Liver (tissue), 8 donors: ENCODE measurements at regions not wholly inside any gene's neighbourhood (a gene's known extent, or its start where the extent isn't known, plus 50 kb on each side); places are given as distances from the start of the nearest gene placed in this dataset.

Source experiments
- DNase-seq: peaks from one replicate; pipeline ENCODE4 v3.0.0-alpha.2; 2017; ENCODE audit warnings: low spot score
- H3K27ac ChIP-seq, 2 donors: one replicate each; pipeline ENCODE4 v1.7.0; 2013; ENCODE audit warnings: inconsistent platforms in 2 of 2, low read length in 2 of 2, control low read depth in 1 of 2, low read depth in 1 of 2, mild to moderate bottlenecking in 1 of 2
- H3K27me3 ChIP-seq, 4 donors: one replicate each; pipeline versions ENCODE4 v1.6.1 to v1.7.0; 2013; ENCODE audit warnings: low read length in 3 of 4, inconsistent platforms in 1 of 4, mild to moderate bottlenecking in 1 of 4, moderate library complexity in 1 of 4; ENCODE audit not compliant: control insufficient read depth in 4 of 4, insufficient read depth in 4 of 4
- H3K36me3 ChIP-seq, 4 donors: one replicate each; pipeline versions ENCODE4 v1.6.1 to v1.7.0; 2013; ENCODE audit warnings: low read length in 3 of 4, mild to moderate bottlenecking in 3 of 4, low read depth in 1 of 4, moderate library complexity in 1 of 4; ENCODE audit not compliant: control insufficient read depth in 4 of 4, insufficient read depth in 3 of 4
- H3K4me1 ChIP-seq, 4 donors: one replicate each; pipeline versions ENCODE4 v1.6.1 to v1.7.0; 2013; ENCODE audit warnings: low read length in 3 of 4, mild to moderate bottlenecking in 3 of 4, moderate library complexity in 1 of 4; ENCODE audit not compliant: control insufficient read depth in 4 of 4, insufficient read depth in 4 of 4
- H3K4me3 ChIP-seq, 3 donors: one replicate each; pipeline versions ENCODE4 v1.6.1 to v1.7.0; 2013; ENCODE audit warnings: low read length in 3 of 3, control low read depth in 1 of 3, low read depth in 1 of 3, mild to moderate bottlenecking in 1 of 3
- H3K9ac ChIP-seq, 2 donors: one replicate each; pipeline ENCODE4 v1.7.0; 2013; ENCODE audit warnings: low read length in 2 of 2, mild to moderate bottlenecking in 2 of 2, moderate library complexity in 2 of 2, control low read depth in 1 of 2, low read depth in 1 of 2
- H3K9me3 ChIP-seq, 4 donors: one replicate each; pipeline versions ENCODE4 v1.6.1 to v1.7.0; 2013; ENCODE audit warnings: low read length in 3 of 4; ENCODE audit not compliant: control insufficient read depth in 4 of 4
- CTCF ChIP-seq: fragments of 150-350 bp; IDR thresholded peaks from 2 replicates; pipeline ENCODE4 v1.5.1; 2017; ENCODE audit warnings: improper control_type of control experiment, low read depth, low read length; ENCODE audit not compliant: missing input control
- EGR1 ChIP-seq, 2 donors: IDR thresholded peaks; 2 replicates each; pipeline ENCODE4 v1.6.1; 2016 to 2018; ENCODE audit warnings: antibody characterized with exemption in 2 of 2, low read depth in 2 of 2
- FOXA1 ChIP-seq: IDR thresholded peaks from 2 replicates; pipeline ENCODE4 v1.6.1; 2016; ENCODE audit warnings: antibody characterized with exemption
- GABPA ChIP-seq, 2 donors: IDR thresholded peaks in 1 of 2; conservative IDR thresholded peaks in 1 of 2; 2 replicates each; pipeline ENCODE4 v1.6.1; 2016; ENCODE audit warnings: antibody characterized with exemption in 2 of 2, mild to moderate bottlenecking in 1 of 2, moderate library complexity in 1 of 2
- HNF4G ChIP-seq: IDR thresholded peaks from 2 replicates; pipeline ENCODE4 v1.6.1; 2016; ENCODE audit warnings: antibody characterized with exemption
- MAX ChIP-seq: IDR thresholded peaks from 2 replicates; pipeline ENCODE4 v1.6.1; 2016; ENCODE audit warnings: antibody characterized with exemption
- NR2F2 ChIP-seq: IDR thresholded peaks from 2 replicates; pipeline ENCODE4 v1.6.1; 2016; ENCODE audit warnings: antibody characterized with exemption
- RAD21 ChIP-seq, 2 donors: IDR thresholded peaks; 2 replicates each; pipeline ENCODE4 v1.6.1; 2016; ENCODE audit warnings: antibody characterized with exemption in 2 of 2, mild to moderate bottlenecking in 2 of 2
- RXRA ChIP-seq, 2 donors: IDR thresholded peaks; 2 replicates each; pipeline ENCODE4 v1.6.1; 2017 to 2018; ENCODE audit warnings: antibody characterized with exemption in 2 of 2, mild to moderate bottlenecking in 1 of 2
- SP1 ChIP-seq: IDR thresholded peaks from 2 replicates; pipeline ENCODE4 v1.6.1; 2018; ENCODE audit warnings: antibody characterized with exemption, mild to moderate bottlenecking
- TAF1 ChIP-seq: conservative IDR thresholded peaks from 2 replicates; pipeline ENCODE4 v1.6.1; 2016; ENCODE audit warnings: antibody characterized with exemption, mild to moderate bottlenecking
- YY1 ChIP-seq: IDR thresholded peaks from 2 replicates; pipeline ENCODE4 v1.6.1; 2016; ENCODE audit warnings: antibody characterized with exemption, mild to moderate bottlenecking
- ZBTB33 ChIP-seq: IDR thresholded peaks from 2 replicates; pipeline ENCODE4 v1.6.1; 2016; ENCODE audit warnings: antibody characterized with exemption
- WGBS: extraction: QIAGEN DNeasy Blood & Tissue Kit; methylation state at CpG from one replicate; pipeline ENCODE4 v1.1.7; 2013; 5-methylcytosine and 5-hydroxymethylcytosine counted together
- TF ChIP-seq, protein P1 (sequence below): IDR thresholded peaks from 2 replicates; pipeline ENCODE4 v1.6.1; 2016; ENCODE audit warnings: antibody characterized with exemption, mild to moderate bottlenecking
- donor health status: healthy.
- donor health status: healthy.
- donor health status: healthy.
- donor health status: healthy.
- donor health status: healthy.

- Histone ChIP-seq H3K9ac (no peak overlapping the region), H3K27me3 (no peaks in the 10 kb centered on the region), H3K4me3 (no peak overlapping the region), H3K9me3 (no peaks in the 10 kb centered on the region), H3K36me3 (no peaks in the 10 kb centered on the region), H3K4me1 (peaks cover 0 to 13% (median 8%) of the 10 kb centered on the region in 4 donors), H3K27ac (no peak overlapping the region)
- WGBS, result 26% methylated on average over 3 of the region's 3 CpGs
- DNase-seq, result no peak
- no peak for TF ChIP-seq CTCF
- no peak for TF ChIP-seq ZBTB33
- no peak for TF ChIP-seq MAX
- TF ChIP-seq SP1, result no peak
- TF ChIP-seq, protein P1, sequence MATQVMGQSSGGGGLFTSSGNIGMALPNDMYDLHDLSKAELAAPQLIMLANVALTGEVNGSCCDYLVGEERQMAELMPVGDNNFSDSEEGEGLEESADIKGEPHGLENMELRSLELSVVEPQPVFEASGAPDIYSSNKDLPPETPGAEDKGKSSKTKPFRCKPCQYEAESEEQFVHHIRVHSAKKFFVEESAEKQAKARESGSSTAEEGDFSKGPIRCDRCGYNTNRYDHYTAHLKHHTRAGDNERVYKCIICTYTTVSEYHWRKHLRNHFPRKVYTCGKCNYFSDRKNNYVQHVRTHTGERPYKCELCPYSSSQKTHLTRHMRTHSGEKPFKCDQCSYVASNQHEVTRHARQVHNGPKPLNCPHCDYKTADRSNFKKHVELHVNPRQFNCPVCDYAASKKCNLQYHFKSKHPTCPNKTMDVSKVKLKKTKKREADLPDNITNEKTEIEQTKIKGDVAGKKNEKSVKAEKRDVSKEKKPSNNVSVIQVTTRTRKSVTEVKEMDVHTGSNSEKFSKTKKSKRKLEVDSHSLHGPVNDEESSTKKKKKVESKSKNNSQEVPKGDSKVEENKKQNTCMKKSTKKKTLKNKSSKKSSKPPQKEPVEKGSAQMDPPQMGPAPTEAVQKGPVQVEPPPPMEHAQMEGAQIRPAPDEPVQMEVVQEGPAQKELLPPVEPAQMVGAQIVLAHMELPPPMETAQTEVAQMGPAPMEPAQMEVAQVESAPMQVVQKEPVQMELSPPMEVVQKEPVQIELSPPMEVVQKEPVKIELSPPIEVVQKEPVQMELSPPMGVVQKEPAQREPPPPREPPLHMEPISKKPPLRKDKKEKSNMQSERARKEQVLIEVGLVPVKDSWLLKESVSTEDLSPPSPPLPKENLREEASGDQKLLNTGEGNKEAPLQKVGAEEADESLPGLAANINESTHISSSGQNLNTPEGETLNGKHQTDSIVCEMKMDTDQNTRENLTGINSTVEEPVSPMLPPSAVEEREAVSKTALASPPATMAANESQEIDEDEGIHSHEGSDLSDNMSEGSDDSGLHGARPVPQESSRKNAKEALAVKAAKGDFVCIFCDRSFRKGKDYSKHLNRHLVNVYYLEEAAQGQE, result no peak
- TF ChIP-seq RAD21 (IDR thresholded peaks at IDR 0.05), result no peak
- no peak for TF ChIP-seq RXRA (IDR thresholded peaks at IDR 0.05)
- TF ChIP-seq NR2F2, result no peak
- no peak for TF ChIP-seq HNF4G
- TF ChIP-seq GABPA (IDR thresholded peaks at IDR 0.05 in 1 of 2, conservative IDR thresholded peaks at IDR 0.05 in 1 of 2), result no peak
Observed at GRCh38 chr7:10268034-10268433, 705.6 kb upstream of the PHF14 start.

GRCh38 chr7:10282909-10283308 is 690.8 kb upstream of the PHF14 start:
- H3K36me3 ChIP-seq, result no peaks in the 10 kb centered on the region
- no peak for DNase-seq
- peaks cover 0 to 3% (median 0%) of the 10 kb centered on the region in 4 donors for H3K9me3 ChIP-seq
- H3K27me3 ChIP-seq, result no peaks in the 10 kb centered on the region
- no peak overlapping the region for H3K9ac ChIP-seq
- no peak overlapping the region for H3K4me3 ChIP-seq
- no peak for TF ChIP-seq EGR1 (IDR thresholded peaks at IDR 0.05; ENCODE audit: low read depth in 2 of 2)
- no peak for TF ChIP-seq RAD21 (IDR thresholded peaks at IDR 0.05)
- TF ChIP-seq YY1, result no peak
- no peak for TF ChIP-seq TAF1
- no peak for TF ChIP-seq NR2F2
- TF ChIP-seq, protein P1, result no peak
- TF ChIP-seq SP1, result no peak
- TF ChIP-seq FOXA1, result no peak
- H3K27ac ChIP-seq, result no peak overlapping the region
- no peaks in the 10 kb centered on the region for H3K4me1 ChIP-seq
